ENCODE measurements at regions not wholly inside any gene's neighbourhood (a gene's known extent, or its start where the extent isn't known, plus 50 kb on each side); places are given as distances from the start of the nearest gene placed in this dataset.

DNA sequence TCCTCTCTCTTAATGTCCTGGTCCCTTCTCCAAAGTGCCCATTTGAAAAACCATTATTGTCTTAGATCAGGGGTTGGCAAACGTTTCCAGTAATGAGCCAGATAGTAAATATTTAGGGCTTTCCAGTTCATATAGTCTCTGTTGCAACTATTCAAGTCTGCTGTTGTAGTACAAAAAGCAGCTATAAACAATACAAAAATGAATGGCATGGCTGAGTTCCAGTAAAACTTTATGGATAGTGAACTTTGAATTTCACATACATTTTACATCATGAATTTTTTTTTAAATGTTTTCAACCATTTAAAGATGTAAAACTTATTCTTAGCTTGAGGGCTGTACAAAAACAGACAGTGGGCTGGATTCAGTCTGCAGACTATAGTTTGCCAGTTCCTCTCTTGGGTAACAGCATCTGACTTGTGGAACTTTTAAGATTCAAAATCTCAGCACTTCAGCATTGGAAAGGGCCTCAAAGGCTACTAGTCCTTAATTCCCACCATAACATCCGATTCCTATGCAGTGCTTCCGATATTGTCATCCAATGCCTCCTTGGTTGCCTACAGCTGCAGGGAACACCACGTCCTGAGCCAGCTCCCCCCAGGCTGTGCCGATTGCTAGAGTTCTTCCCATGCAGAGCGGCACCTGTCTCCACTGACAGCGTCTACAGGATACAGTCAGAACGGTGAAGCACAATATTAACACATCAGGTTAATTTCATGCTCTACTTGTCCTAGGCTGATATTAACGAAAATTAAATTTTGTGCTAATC, 65.6 kb upstream of the E2F8 start:
- DNase-seq (no peak), ATAC-seq (peak; percentile 70)

DNA sequence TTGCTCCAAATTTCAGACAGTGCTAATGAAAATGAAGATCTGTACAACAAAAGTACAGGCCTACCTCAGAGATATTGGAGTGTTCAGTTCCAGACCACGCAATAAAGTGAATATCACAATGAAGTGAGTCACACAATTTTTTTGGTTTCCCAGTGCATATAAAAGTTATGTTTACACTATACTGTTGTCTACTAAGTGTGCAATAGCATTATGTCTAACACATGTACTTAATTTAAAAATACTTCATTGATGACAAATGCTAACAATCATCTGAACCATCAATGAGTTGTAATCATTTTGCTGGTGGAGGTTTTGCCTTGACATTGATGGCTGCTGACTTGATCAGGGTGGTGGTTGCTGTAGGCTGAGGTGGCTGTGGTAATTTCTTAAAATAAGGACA, 60.6 kb upstream of the E2F8 start:
- intact Hi-C loops (cut with DNase I, micrococcal nuclease) = no loop called here
- DNase-seq = no peak
- no peak for ATAC-seq

More for the DNA sequence above, 65.6 kb upstream of the E2F8 start:
- intact Hi-C loops (cut with DNase I, micrococcal nuclease) = no loop called here

GRCh38 chr11:19294444-19294843, 53.7 kb upstream of the E2F8 start:
- intact Hi-C loops (cut with DNase I, micrococcal nuclease) = no loop called here
- no peak for ATAC-seq
- no peak for DNase-seq

- intact Hi-C loops (cut with DNase I, micrococcal nuclease) = no loop called here
- peak; percentile 77 for ATAC-seq
- no peak for DNase-seq
Observed at GRCh38 chr11:19291064-19291463, 50.3 kb upstream of the E2F8 start.

Small RNA genes lying in the stretch of these regions (microRNA-seq; reads per million reads assigned to microRNA genes)
- 0 reads per million in 2 donors for gene MIR4486

Measured in left colon (tissue), 2 donors.